HCT116 (cell line): ENCODE measurements at regions not wholly inside any gene's neighbourhood (a gene's known extent, or its start where the extent isn't known, plus 50 kb on each side); places are given as distances from the start of the nearest gene placed in this dataset.

Experiments used
- ATAC-seq: fragments of 200-7000 bp; cut with Tn5 transposase; 2 replicates; pipeline ENCODE4 v1.9.1; 2020; ENCODE audit warnings: mild to moderate bottlenecking, moderate library complexity
- BruUV-seq: library from RNA; stranded (reverse); fragments of 400-500 nt; replicated peaks from 2 replicates; lab custom pipeline; 2021; lab: Mats Ljungman, UMichigan
- CTCF ChIA-PET: fragments of 300-600 bp; sonication (Branson Sonifier 250); formaldehyde crosslinking; loops from one replicate; lab custom pipeline; 2021; ENCODE audit warnings: antibody characterized with exemption; lab: Charles Lee
- POLR2A ChIA-PET: fragments of 300-600, 350-600 bp; sonication (Branson Sonifier 250); formaldehyde crosslinking; loops from one replicate; lab custom pipeline; 2021; ENCODE audit warnings: antibody characterized with exemption; lab: Charles Lee
- RAD21 ChIA-PET, 2 experiments: fragments of 300-600 bp; sonication (Branson Sonifier 250); formaldehyde crosslinking; loops; one replicate each; lab custom pipeline; 2023; ENCODE audit warnings: low total read pairs in 2 of 2; ENCODE audit not compliant: uncharacterized antibody in 2 of 2, unreplicated experiment in 2 of 2, low non-redundant PET in 1 of 2; lab: Charles Lee
- DNase-seq: peaks from one replicate; pipeline ENCODE4 v3.0.0-alpha.2; 2010; ENCODE audit warnings: low read depth, low spot score
- H2AFZ ChIP-seq: fragments of 200-600 bp; shearing (Covaris generic), sonication (generic); 2 replicates; pipeline ENCODE4 v1.6.1; 2017; ENCODE audit warnings: low read depth, mixed run types, mixed read lengths, antibody characterized with exemption, low read length; ENCODE audit not compliant: poor library complexity, severe bottlenecking
- H3K27ac ChIP-seq: 2 replicates; pipeline ENCODE4 v1.5.1; 2012; ENCODE audit warnings: low read depth, low read length
- H3K27me3 ChIP-seq: fragments of 200-600 bp; sonication (generic); 2 replicates; pipeline ENCODE4 v1.6.1; 2016; ENCODE audit warnings: mixed run types, low read length, mixed read lengths; ENCODE audit not compliant: insufficient read depth
- H3K36me3 ChIP-seq, 2 experiments: fragments of 200-500 bp in 1 of 2; fragments of 200-600 bp in 1 of 2; sonication (Bioruptor generic) in 1 of 2; sonication (generic) in 1 of 2; 2 replicates each; pipeline versions ENCODE4 v1.5.1 to v1.6.1; 2014 to 2016; ENCODE audit warnings: low read length in 2 of 2, inconsistent platforms in 1 of 2, mixed read lengths in 1 of 2, mixed run types in 1 of 2; ENCODE audit not compliant: insufficient read depth in 2 of 2, control insufficient read depth in 1 of 2
- H3K4me1 ChIP-seq, 2 experiments: fragments of 200-600 bp in 1 of 2; sonication (generic) in 1 of 2; 2 replicates each; pipeline versions ENCODE4 v1.5.1 to v1.6.1; 2012 to 2017; ENCODE audit warnings: low read length in 2 of 2, inconsistent platforms in 1 of 2, mild to moderate bottlenecking in 1 of 2, mixed read lengths in 1 of 2, mixed run types in 1 of 2, moderate library complexity in 1 of 2; ENCODE audit not compliant: insufficient read depth in 2 of 2, control insufficient read depth in 1 of 2
- H3K4me2 ChIP-seq: fragments of 200-600 bp; sonication (generic); 2 replicates; pipeline ENCODE4 v1.6.1; 2017; ENCODE audit warnings: mixed run types, low read length, mixed read lengths
- H3K4me3 ChIP-seq, 2 experiments: fragments of 200-600 bp in 1 of 2; sonication (generic) in 1 of 2; replicated peaks in 1 of 2; 2 replicates each; pipeline ENCODE4 v1.5.1; 2011 to 2016; ENCODE audit warnings: low read length in 2 of 2, control low read depth in 1 of 2, low read depth in 1 of 2, mild to moderate bottlenecking in 1 of 2, mixed read lengths in 1 of 2, mixed run types in 1 of 2
- H3K79me2 ChIP-seq: fragments of 200-600 bp; sonication (generic); 2 replicates; pipeline ENCODE4 v1.6.1; 2017; ENCODE audit warnings: mild to moderate bottlenecking, mixed run types, low read length, moderate library complexity, mixed read lengths; ENCODE audit not compliant: insufficient read depth
- H3K9ac ChIP-seq: fragments of 200-600 bp; sonication (generic); 2 replicates; pipeline ENCODE4 v1.6.1; 2016; ENCODE audit warnings: low read length, mixed read lengths
- H3K9me2 ChIP-seq: fragments of 200-600 bp; sonication (generic), shearing (Covaris generic); 2 replicates; pipeline ENCODE4 v1.6.1; 2017; ENCODE audit warnings: mixed run types, mild to moderate bottlenecking, moderate library complexity; ENCODE audit not compliant: insufficient read depth
- H3K9me3 ChIP-seq, 2 experiments: fragments of 200-500 bp in 1 of 2; fragments of 200-600 bp in 1 of 2; sonication (Bioruptor generic) in 1 of 2; sonication (generic) in 1 of 2; 2 replicates each; pipeline ENCODE4 v1.6.1; 2014 to 2017; ENCODE audit warnings: low read length in 2 of 2, mixed read lengths in 2 of 2, inconsistent platforms in 1 of 2, low read depth in 1 of 2, mild to moderate bottlenecking in 1 of 2, mixed run types in 1 of 2, moderate library complexity in 1 of 2; ENCODE audit not compliant: control insufficient read depth in 1 of 2, insufficient read depth in 1 of 2
- H4K20me1 ChIP-seq: fragments of 200-600 bp; sonication (generic), shearing (Covaris generic); 2 replicates; pipeline ENCODE4 v1.6.1; 2017; ENCODE audit warnings: mixed run types, mild to moderate bottlenecking, moderate library complexity; ENCODE audit not compliant: insufficient read depth
- CEBPB ChIP-seq: IDR thresholded peaks from 2 replicates; pipeline ENCODE4 v1.6.1; 2012; ENCODE audit warnings: low read depth
- EGR1 ChIP-seq: IDR thresholded peaks from 2 replicates; pipeline ENCODE4 v1.6.1; 2012; ENCODE audit warnings: low read depth
- ELF1 ChIP-seq: IDR thresholded peaks from 2 replicates; pipeline ENCODE4 v1.6.1; 2012; ENCODE audit warnings: low read depth, borderline replicate concordance
- EZH2 ChIP-seq: fragments of 200-600 bp; sonication (generic); IDR thresholded peaks from 2 replicates; pipeline ENCODE4 v1.6.1; 2017; ENCODE audit warnings: antibody characterized with exemption, mixed run types
- EZH2phosphoT487 ChIP-seq: fragments of 200-600 bp; IDR thresholded peaks from 2 replicates; pipeline ENCODE4 v1.6.1; 2018; ENCODE audit warnings: antibody characterized with exemption, borderline replicate concordance
- FOSL1 ChIP-seq: IDR thresholded peaks from 2 replicates; pipeline ENCODE4 v1.6.1; 2012; ENCODE audit warnings: low read depth
- JUND ChIP-seq: IDR thresholded peaks from 2 replicates; pipeline ENCODE4 v1.6.1; 2012
- POLR2A ChIP-seq: IDR thresholded peaks from 2 replicates; pipeline ENCODE4 v1.7.0; 2011; ENCODE audit warnings: borderline replicate concordance; ENCODE audit not compliant: insufficient read depth, insufficient read length; ENCODE audit errors: extremely low read depth
- POLR2AphosphoS5 ChIP-seq: IDR thresholded peaks from 2 replicates; pipeline ENCODE4 v1.6.1; 2011; ENCODE audit warnings: mild to moderate bottlenecking, low read depth, low read length, moderate library complexity
- RAD21 ChIP-seq: IDR thresholded peaks from 2 replicates; pipeline ENCODE4 v1.6.1; 2012; ENCODE audit warnings: low read depth, mild to moderate bottlenecking
- SIN3A ChIP-seq: IDR thresholded peaks from 2 replicates; pipeline ENCODE4 v1.6.1; 2012; ENCODE audit warnings: low read depth
- TCF7L2 ChIP-seq: IDR thresholded peaks from 2 replicates; pipeline ENCODE4 v1.7.0; 2011; ENCODE audit warnings: borderline replicate concordance, inconsistent platforms; ENCODE audit not compliant: insufficient read depth, insufficient read length; ENCODE audit errors: extremely low read depth
- YY1 ChIP-seq: IDR thresholded peaks from 2 replicates; pipeline ENCODE4 v1.6.1; 2011; ENCODE audit warnings: low read length, low read depth, moderate library complexity, mild to moderate bottlenecking; ENCODE audit not compliant: insufficient replicate concordance; ENCODE audit errors: extremely low read depth
- ZFX ChIP-seq: fragments of 450-650 bp; IDR thresholded peaks from 2 replicates; pipeline ENCODE4 v1.6.1; 2017
- ZNF274 ChIP-seq: fragments of 200-500 bp; sonication (Bioruptor generic); IDR thresholded peaks from 2 replicates; pipeline ENCODE4 v1.6.1; 2014; ENCODE audit warnings: mild to moderate bottlenecking, low read depth, low read length, inconsistent platforms
- intact Hi-C: fragments of 100-400 bp; cut with micrococcal nuclease; formaldehyde crosslinking; loops from 2 replicates; pipeline ENCODE4 v1.10.0; 2022
- TF ChIP-seq, protein P1 (sequence below): IDR thresholded peaks from 2 replicates; pipeline ENCODE4 v1.6.1; 2012
- TF ChIP-seq, protein P2 (sequence below), 3 experiments: fragments of 200-600 bp in 1 of 3; sonication (generic) in 1 of 3; IDR thresholded peaks in 2 of 3; conservative IDR thresholded peaks in 1 of 3; 2 replicates each; pipeline ENCODE4 v1.5.1; 2012 to 2017; ENCODE audit warnings: low read depth in 2 of 3, low read length in 2 of 3, antibody characterized with exemption in 1 of 3, borderline replicate concordance in 1 of 3, control low read depth in 1 of 3, mild to moderate bottlenecking in 1 of 3, mixed read lengths in 1 of 3, mixed run types in 1 of 3, moderate library complexity in 1 of 3; ENCODE audit not compliant: insufficient read depth in 1 of 3
- TF ChIP-seq, protein P3 (sequence below): IDR thresholded peaks from 2 replicates; pipeline ENCODE4 v1.6.1; 2011; ENCODE audit warnings: mild to moderate bottlenecking, low read length, moderate library complexity; ENCODE audit not compliant: insufficient replicate concordance; ENCODE audit errors: extremely low read depth

- CTCF ChIA-PET = no interaction called here
- intact Hi-C loops = no loop called here
- Histone ChIP-seq H3K4me1 (no peaks in the 10 kb centered on the region), H2AFZ (no peak overlapping the region), H4K20me1 (no peaks in the 10 kb centered on the region), H3K27ac (no peak overlapping the region), H3K4me2 (no peak overlapping the region), H3K27me3 (peaks cover 20% of the 10 kb centered on the region), H3K4me3 (no peak overlapping the region), H3K79me2 (no peaks in the 10 kb centered on the region), H3K9me3 (no peaks in the 10 kb centered on the region), H3K9ac (no peak overlapping the region), H3K36me3 (no peaks in the 10 kb centered on the region), H3K9me2 (no peaks in the 10 kb centered on the region; the same call in 1 of the 2 replicates)
- DNase-seq = no peak
- ATAC-seq = no peak
- POLR2A ChIA-PET = no interaction called here
- no peak for TF ChIP-seq ZNF274
- no peak for TF ChIP-seq YY1
- TF ChIP-seq EGR1 = no peak
- TF ChIP-seq ELF1 = no peak
- no peak for TF ChIP-seq FOSL1
- TF ChIP-seq POLR2AphosphoS5 = no peak
- TF ChIP-seq ZFX = no peak
- TF ChIP-seq, protein P1, sequence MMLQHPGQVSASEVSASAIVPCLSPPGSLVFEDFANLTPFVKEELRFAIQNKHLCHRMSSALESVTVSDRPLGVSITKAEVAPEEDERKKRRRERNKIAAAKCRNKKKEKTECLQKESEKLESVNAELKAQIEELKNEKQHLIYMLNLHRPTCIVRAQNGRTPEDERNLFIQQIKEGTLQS = no peak
- TF ChIP-seq TCF7L2 = no peak
- no peak for TF ChIP-seq SIN3A
- no peak for TF ChIP-seq EZH2phosphoT487
- TF ChIP-seq JUND = no peak
- no peak for TF ChIP-seq CEBPB
- no TSS peak for BruUV-seq
- RAD21 ChIA-PET = no interaction called here
Measured at GRCh38 chr3:41002104-41002503, 197.2 kb upstream of the CTNNB1 start.

GRCh38 chr3:41007399-41007798, 191.9 kb upstream of the CTNNB1 start:
- Histone ChIP-seq H3K27ac (no peak overlapping the region), H3K4me1 (no peaks in the 10 kb centered on the region), H3K9me3 (no peaks in the 10 kb centered on the region), H3K4me3 (no peak overlapping the region), H3K4me2 (no peak overlapping the region), H3K27me3 (peaks cover 9% of the 10 kb centered on the region), H2AFZ (no peak overlapping the region), H3K79me2 (no peaks in the 10 kb centered on the region), H3K9ac (no peak overlapping the region), H4K20me1 (no peaks in the 10 kb centered on the region), H3K9me2 (no peaks in the 10 kb centered on the region; the same call in 1 of the 2 replicates), H3K36me3 (no peaks in the 10 kb centered on the region)
- intact Hi-C loops = no loop called here
- no TSS peak for BruUV-seq
- ATAC-seq (no peak), DNase-seq (no peak)
- POLR2A ChIA-PET = no interaction called here
- CTCF ChIA-PET = no interaction called here
- RAD21 ChIA-PET = no interaction called here
- no peak for TF ChIP-seq POLR2A
- TF ChIP-seq POLR2AphosphoS5 = no peak
- no peak for TF ChIP-seq EGR1
- no peak for TF ChIP-seq YY1
- TF ChIP-seq ELF1 = no peak
- no peak for TF ChIP-seq ZNF274
- TF ChIP-seq EZH2 = no peak
- TF ChIP-seq, protein P2, sequence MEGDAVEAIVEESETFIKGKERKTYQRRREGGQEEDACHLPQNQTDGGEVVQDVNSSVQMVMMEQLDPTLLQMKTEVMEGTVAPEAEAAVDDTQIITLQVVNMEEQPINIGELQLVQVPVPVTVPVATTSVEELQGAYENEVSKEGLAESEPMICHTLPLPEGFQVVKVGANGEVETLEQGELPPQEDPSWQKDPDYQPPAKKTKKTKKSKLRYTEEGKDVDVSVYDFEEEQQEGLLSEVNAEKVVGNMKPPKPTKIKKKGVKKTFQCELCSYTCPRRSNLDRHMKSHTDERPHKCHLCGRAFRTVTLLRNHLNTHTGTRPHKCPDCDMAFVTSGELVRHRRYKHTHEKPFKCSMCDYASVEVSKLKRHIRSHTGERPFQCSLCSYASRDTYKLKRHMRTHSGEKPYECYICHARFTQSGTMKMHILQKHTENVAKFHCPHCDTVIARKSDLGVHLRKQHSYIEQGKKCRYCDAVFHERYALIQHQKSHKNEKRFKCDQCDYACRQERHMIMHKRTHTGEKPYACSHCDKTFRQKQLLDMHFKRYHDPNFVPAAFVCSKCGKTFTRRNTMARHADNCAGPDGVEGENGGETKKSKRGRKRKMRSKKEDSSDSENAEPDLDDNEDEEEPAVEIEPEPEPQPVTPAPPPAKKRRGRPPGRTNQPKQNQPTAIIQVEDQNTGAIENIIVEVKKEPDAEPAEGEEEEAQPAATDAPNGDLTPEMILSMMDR (IDR thresholded peaks at IDR 0.05 in 2 of 3, conservative IDR thresholded peaks at IDR 0.05 in 1 of 3; ENCODE audit: borderline replicate concordance in 1 of 3, insufficient read depth in 1 of 3, low read depth in 2 of 3, low read length in 2 of 3) = no peak
- TF ChIP-seq, protein P1 = no peak
- TF ChIP-seq RAD21 = no peak
- TF ChIP-seq, protein P3, sequence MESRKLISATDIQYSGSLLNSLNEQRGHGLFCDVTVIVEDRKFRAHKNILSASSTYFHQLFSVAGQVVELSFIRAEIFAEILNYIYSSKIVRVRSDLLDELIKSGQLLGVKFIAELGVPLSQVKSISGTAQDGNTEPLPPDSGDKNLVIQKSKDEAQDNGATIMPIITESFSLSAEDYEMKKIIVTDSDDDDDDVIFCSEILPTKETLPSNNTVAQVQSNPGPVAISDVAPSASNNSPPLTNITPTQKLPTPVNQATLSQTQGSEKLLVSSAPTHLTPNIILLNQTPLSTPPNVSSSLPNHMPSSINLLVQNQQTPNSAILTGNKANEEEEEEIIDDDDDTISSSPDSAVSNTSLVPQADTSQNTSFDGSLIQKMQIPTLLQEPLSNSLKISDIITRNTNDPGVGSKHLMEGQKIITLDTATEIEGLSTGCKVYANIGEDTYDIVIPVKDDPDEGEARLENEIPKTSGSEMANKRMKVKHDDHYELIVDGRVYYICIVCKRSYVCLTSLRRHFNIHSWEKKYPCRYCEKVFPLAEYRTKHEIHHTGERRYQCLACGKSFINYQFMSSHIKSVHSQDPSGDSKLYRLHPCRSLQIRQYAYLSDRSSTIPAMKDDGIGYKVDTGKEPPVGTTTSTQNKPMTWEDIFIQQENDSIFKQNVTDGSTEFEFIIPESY = no peak
